ENCODE measurements at regions not wholly inside any gene's neighbourhood (a gene's known extent, or its start where the extent isn't known, plus 50 kb on each side); places are given as distances from the start of the nearest gene placed in this dataset.

- TF ChIP-seq CTCF (optimal IDR thresholded peaks at IDR 0.05 in 1 of 3, IDR thresholded peaks at IDR 0.05 in 1 of 3, conservative IDR thresholded peaks at IDR 0.05 in 1 of 3; ENCODE audit: extremely low read depth in 1 of 3, insufficient read depth in 2 of 3, low read length in 3 of 3) (no peak), EZH2 (IDR thresholded peaks at IDR 0.05; ENCODE audit: low read length) (no peak)
These were observed 459.6 kb downstream of the PRELID2 start for GRCh38 chr5:145375521-145375920.

All from keratinocyte (primary cell).